Right ventricle myocardium inferior (tissue), 1 donor: ENCODE measurements at regions not wholly inside any gene's neighbourhood (a gene's known extent, or its start where the extent isn't known, plus 50 kb on each side); places are given as distances from the start of the nearest gene placed in this dataset.

Source experiments
- ATAC-seq: fragments of 200-7000 bp; cut with Tn5 transposase; one replicate; pipeline ENCODE4 v1.9.1; 2020; ENCODE audit warnings: mild to moderate bottlenecking, moderate library complexity
- DNase-seq: peaks from one replicate; pipeline ENCODE4 v3.0.0; 2021; ENCODE audit errors: missing footprints
- intact Hi-C: fragments of 100-400 bp; cut with DNase I; formaldehyde crosslinking; loops from one replicate; pipeline ENCODE4 v1.11.0; 2022
- donor health status: DM: no; HTN: yes; CAD: no; lungs with severe emphysema.

DNA sequence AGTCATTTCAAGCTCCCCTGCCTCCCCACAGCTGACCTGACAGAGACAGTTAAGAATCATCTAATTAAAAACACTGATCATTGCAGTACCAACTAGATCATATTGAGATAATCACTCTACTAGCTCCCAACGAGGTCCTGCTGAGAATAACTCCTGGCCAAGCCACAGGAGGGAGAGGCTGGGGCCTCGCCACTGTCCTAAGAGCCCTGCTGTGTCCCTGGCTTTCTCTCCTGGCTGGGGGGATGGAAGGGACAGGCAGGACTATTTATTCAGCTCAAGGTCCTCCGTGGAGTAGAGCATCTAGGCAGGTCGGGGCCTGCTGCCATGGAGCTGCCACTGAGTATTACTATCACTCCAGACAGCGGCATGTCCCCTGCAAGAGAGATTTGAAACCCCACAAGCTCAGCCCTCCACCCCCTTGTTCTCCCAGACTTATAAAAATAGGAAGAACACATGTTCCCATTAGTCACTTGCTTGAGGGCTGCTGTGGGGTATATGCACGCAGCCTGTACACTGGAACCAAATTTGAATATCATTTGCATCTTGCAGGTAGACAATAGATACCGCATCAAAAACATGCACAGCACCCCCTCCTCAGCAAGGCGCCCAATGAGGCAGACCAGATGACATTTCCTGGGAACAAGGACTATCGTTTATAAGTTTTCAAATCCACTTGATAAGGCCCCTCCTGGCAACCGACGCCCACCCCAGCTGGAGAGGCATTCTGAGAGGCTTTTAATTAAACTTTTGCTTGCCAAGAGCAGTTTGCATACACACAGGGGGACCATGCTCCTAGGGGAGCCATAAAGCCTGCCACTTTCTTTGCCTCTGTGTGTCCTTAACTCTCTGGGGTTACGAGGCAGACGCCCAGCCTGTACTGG is 385.2 kb upstream of the ZFHX3 start:
- intact Hi-C loops: no loop called here
- no peak for DNase-seq
- ATAC-seq: no peak

DNA sequence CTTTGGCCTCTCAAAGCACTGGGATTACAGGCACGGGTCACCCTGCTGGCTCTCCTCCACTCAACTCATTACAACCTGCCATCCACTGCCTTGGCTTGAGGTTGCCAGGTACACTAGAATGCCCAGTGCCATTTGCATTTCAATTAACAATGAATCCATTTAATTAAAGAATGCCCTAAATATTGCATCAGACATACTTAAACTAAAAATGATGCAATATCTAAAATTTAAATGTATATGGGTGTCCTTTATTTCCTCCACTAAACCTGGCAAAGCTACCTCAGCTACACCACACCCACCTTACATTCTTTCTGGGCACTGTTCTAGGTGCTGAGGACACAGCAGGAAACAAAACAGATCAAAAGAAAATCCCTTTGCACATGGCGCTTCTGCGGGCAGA is 382.2 kb upstream of the ZFHX3 start:
- DNase-seq (no peak), ATAC-seq (no peak)
- intact Hi-C loops: no loop called here

- no peak for ATAC-seq
- intact Hi-C loops: no loop called here
- DNase-seq: no peak
These were observed 380.2 kb upstream of the ZFHX3 start for GRCh38 chr16:73428121-73428520.

GRCh38 chr16:73427164-73427563 is 379.2 kb upstream of the ZFHX3 start:
- DNase-seq (no peak), ATAC-seq (no peak)
- intact Hi-C loops: no loop called here

DNA sequence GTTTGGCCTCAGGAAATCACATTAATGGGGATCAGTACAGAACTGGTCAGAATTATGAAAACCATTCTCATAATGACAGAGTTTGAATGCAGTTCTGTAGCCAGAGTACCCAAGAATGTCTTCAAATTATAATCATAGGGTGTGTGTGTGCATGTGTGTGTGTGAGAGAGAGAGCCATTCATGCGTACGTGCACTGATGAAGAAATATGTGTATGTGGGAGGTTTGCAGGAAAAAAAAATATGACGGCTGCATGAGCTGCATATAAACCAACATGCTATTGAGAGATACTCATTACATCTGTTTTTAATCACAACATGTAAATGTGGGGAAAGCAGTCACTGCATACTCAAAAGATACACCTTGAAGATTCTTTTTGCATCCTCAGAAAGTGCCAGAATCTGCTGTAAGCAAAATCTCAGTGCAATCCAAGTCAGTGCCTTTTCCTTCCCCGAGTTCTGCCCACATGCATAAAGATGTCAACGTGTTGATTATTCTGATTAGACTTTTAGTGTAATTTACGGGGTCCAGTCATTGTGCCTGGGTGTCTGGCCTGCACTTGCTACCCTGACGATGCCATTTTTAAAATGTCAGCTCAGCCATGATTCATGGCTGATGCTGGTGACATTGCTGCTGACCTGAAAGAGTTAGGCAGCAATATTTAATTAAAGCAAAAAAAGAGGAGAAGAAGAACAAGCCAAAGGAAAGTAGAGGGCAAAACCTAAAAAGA is 378.7 kb upstream of the ZFHX3 start:
- no peak for ATAC-seq
- intact Hi-C loops: no loop called here

GRCh38 chr16:73420676-73421075 is 372.7 kb upstream of the ZFHX3 start:
- DNase-seq (no peak), ATAC-seq (no peak)
- intact Hi-C loops: no loop called here

More for the DNA sequence above, 378.7 kb upstream of the ZFHX3 start:
- DNase-seq: no peak

DNA sequence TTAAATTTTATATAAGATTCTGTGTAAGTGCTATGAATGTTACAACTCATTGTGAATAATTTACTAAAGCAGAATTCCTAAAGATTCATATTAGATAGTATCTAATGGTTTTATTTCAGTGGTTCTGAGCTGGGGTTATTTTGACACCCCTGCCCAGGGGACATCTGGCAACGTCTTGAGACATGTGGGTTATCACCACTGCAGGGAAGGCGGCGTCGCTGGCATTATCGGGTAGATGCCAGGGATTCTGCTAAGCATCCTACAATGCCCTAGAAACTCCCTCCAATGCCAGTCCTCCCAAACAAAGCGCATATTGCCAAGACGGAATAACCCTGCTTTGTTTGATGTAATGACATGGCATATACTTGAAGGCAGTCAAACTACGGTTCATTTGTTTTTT is 372.3 kb upstream of the ZFHX3 start:
- ATAC-seq (no peak), DNase-seq (no peak)
- intact Hi-C loops: no loop called here

DNA sequence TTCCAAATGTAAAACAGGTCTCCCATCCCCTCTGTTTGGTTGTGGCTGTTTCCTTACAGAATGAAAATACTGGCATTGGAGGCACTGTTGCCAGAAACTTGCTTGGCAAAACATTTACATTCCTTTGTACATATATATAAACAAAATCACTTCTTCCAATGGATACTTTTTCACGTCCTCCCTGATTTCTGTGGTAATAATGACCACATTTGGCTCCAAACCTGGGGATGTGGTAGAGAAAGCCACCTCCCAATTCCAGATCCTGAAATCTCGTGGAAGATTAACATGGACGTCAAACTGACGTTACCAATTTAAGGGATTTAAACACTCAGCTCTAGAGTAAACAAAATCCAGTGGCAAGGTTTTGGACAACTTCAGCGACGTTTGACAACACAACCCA is 370.8 kb upstream of the ZFHX3 start:
- intact Hi-C loops: no loop called here
- DNase-seq: no peak
- no peak for ATAC-seq

DNA sequence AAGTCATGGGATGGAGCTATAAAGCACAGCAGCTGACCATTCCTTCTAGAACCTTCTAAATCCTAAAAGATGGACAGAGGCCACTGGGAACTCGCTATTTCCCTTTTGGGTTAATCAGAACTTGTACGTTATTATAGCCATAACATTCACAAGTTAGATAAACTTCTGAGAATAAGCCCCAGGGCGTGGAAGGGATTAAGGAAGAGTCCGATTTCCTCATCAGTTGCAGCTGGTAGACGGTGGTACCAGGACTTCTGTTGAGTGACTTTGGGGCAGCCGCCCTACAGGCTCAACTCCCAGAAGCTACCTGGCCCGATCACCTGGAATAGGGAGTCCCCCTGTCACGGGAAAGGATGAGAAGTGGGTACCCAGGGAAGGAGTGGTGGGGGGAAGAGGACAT is 370.1 kb upstream of the ZFHX3 start:
- ATAC-seq (no peak), DNase-seq (no peak)
- intact Hi-C loops: no loop called here

GRCh38 chr16:73415286-73415685 is 367.4 kb upstream of the ZFHX3 start:
- intact Hi-C loops: no loop called here
- ATAC-seq: no peak
- DNase-seq: no peak

GRCh38 chr16:73414638-73415037 is 366.7 kb upstream of the ZFHX3 start:
- DNase-seq: no peak
- intact Hi-C loops: no loop called here
- ATAC-seq: no peak

- no peak for ATAC-seq
These were observed 365.9 kb upstream of the ZFHX3 start for GRCh38 chr16:73413830-73414190.

GRCh38 chr16:73413091-73413829 is 365.3 kb upstream of the ZFHX3 start:
- intact Hi-C loops: no loop called here
- DNase-seq (no peak), ATAC-seq (no peak)

More at GRCh38 chr16:73413830-73414190, 365.9 kb upstream of the ZFHX3 start:
- no peak for DNase-seq
- intact Hi-C loops: no loop called here

DNA sequence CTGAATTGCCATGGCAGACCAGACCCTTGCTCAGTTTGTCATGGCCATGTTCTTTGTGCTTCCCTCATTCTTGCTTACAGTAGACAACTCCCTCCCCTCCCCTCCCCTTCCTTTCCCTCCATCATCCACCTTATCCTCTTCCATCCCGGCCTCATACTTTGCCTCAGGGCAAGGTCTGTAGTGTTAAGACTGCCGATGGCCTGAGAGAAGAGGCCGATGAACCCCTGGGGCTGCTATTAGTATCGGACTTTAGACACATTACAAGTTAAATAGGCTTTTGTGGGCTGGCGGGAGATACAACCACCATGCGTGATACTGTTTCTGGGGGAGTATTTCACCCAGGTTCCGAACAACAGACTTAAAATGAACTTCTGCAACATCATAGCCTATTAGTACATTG is 364.5 kb upstream of the ZFHX3 start:
- no peak for ATAC-seq
- intact Hi-C loops: no loop called here
- no peak for DNase-seq

DNA sequence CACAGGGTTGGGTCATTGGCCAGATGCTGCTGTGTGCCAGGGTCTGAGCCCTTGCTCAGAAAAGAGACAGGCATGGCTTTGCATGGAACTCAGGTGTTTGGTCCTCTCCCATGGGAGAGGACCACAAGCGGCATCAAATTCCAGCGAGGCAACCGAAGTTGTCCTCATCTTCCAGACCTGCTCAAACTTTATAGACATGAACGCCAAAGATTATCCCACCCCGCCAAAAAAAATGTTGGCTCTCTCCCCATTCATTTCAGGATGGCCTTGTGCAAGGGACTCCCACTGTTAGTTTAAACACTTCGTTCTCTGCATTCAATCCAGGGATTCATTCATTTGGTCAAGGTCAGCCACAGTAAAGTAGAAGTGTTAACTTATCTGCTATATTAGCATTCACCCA is 360.8 kb upstream of the ZFHX3 start:
- no peak for DNase-seq

DNA sequence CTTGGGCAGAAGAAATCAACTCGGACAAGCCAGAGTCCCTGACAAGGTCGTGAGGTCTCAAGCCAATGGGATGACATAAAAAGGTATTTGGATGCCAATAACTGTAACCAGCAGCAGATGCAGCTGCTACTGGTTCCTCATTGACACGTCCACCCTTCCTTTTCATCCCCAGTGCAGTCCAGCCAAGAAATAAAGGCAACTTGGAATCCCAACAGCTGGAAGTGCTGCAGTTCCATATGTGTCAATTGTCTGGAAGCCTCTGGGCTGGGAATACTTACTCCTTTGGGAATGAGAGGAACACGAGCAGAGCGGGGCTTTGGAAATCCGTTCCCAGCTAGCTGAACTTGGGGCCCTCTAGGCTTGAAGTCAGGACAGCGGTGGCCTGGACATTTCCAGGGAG is 360.4 kb upstream of the ZFHX3 start:
- DNase-seq: no peak
- ATAC-seq: no peak
- intact Hi-C loops: no loop called here

More for the DNA sequence above, 360.8 kb upstream of the ZFHX3 start:
- no peak for ATAC-seq
- intact Hi-C loops: no loop called here

- no peak for DNase-seq
- ATAC-seq: no peak
- intact Hi-C loops: no loop called here
These were observed 357.9 kb upstream of the ZFHX3 start for GRCh38 chr16:73405851-73406250.

DNA sequence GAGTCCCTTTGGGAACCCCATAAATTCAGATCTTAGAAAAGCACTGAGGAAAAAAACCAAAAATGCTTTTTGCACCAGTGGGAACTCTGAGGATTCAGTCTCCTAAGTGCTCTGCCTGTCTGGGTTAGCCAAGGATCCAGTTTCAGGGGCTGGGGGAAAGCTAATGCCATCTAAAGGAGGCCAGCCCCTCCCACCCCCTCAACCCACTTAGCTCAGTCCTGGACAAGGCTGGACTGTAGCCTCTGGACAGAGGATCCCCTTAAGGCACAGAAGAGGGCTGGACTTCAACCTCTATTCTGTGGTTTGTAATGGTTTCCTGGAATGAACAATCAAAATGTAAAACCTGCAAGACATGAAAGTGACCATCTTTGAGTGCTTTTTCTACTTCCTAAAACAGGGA is 356.1 kb upstream of the ZFHX3 start:
- ATAC-seq: no peak
- no peak for DNase-seq
- intact Hi-C loops: no loop called here

DNA sequence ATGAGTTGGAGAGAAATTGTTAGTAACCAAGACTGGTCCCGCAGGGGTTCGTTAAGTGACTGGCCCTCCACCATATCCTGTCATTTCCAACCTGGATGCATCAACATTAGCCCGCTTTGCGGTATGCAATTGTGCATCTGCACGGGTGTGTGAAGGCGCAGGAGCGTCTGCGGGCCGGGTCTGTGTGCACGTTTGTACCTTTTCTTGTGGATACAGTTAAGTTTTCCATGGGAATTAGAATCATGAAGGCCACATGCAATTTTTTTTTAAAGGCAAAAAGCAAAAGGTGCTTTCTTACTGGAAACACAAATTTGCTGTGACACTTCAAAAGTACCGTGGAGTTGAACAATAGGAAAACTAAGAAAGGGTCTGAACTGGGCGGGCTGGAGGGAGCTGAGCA is 355.4 kb upstream of the ZFHX3 start:
- intact Hi-C loops: no loop called here
- ATAC-seq (no peak), DNase-seq (no peak)

GRCh38 chr16:73400951-73401350 is 353.0 kb upstream of the ZFHX3 start:
- no peak for ATAC-seq
- intact Hi-C loops: no loop called here

More at GRCh38 chr16:73400951-73401350, 353.0 kb upstream of the ZFHX3 start:
- DNase-seq: no peak
